Stimulated activated naive CD8-positive, alpha-beta T cell treated with anti-CD3 and anti-CD28 coated beads, Interleukin-15, Interleukin-2, amounts not matched to agents 100 ng/mL and 50 ng/mL, for 24 hours (primary cell): ENCODE measurements at regions not wholly inside any gene's neighbourhood (a gene's known extent, or its start where the extent isn't known, plus 50 kb on each side); places are given as distances from the start of the nearest gene placed in this dataset.

Source experiments
- H3K27ac Mint-ChIP-seq: one replicate; pipeline ENCODE4 v1.8.0; 2021; ENCODE audit warnings: mild to moderate bottlenecking, mixed read lengths
- H3K27me3 Mint-ChIP-seq: one replicate; pipeline ENCODE4 v1.8.0; 2021; ENCODE audit warnings: mixed read lengths
- H3K36me3 Mint-ChIP-seq: one replicate; pipeline ENCODE4 v1.8.0; 2021; ENCODE audit warnings: low read depth, mixed read lengths
- H3K4me1 Mint-ChIP-seq: one replicate; pipeline ENCODE4 v1.8.0; 2021; ENCODE audit warnings: low read depth, mixed read lengths
- H3K4me3 Mint-ChIP-seq: one replicate; pipeline ENCODE4 v1.8.0; 2021; ENCODE audit warnings: mild to moderate bottlenecking, mixed read lengths
- H3K9me3 Mint-ChIP-seq: one replicate; pipeline ENCODE4 v1.8.0; 2021; ENCODE audit warnings: mixed read lengths

GRCh38 chr6:3996349-3996748 is 82.6 kb downstream of the FAM217A start:
- Mint-ChIP-seq H3K27ac (no peak overlapping the region), H3K4me1 (no peaks in the 10 kb centered on the region), H3K4me3 (no peak overlapping the region), H3K36me3 (no peaks in the 10 kb centered on the region), H3K27me3 (no peaks in the 10 kb centered on the region), H3K9me3 (no peaks in the 10 kb centered on the region)

GRCh38 chr6:3997177-3997770 is 81.7 kb downstream of the FAM217A start:
- Mint-ChIP-seq H3K9me3 (no peaks in the 10 kb centered on the region), H3K27ac (no peak overlapping the region)

GRCh38 chr6:3999800-4000661 is 78.9 kb downstream of the FAM217A start:
- Mint-ChIP-seq H3K27ac (no peak overlapping the region), H3K27me3 (no peaks in the 10 kb centered on the region), H3K4me1 (peaks cover 9% of the 10 kb centered on the region), H3K36me3 (no peaks in the 10 kb centered on the region), H3K9me3 (no peaks in the 10 kb centered on the region), H3K4me3 (no peak overlapping the region)

More at GRCh38 chr6:3997177-3997770, 81.7 kb downstream of the FAM217A start:
- Mint-ChIP-seq H3K36me3 (no peaks in the 10 kb centered on the region), H3K27me3 (no peaks in the 10 kb centered on the region), H3K4me3 (no peak overlapping the region), H3K4me1 (peaks cover 4% of the 10 kb centered on the region)

GRCh38 chr6:4004249-4004648 is 74.7 kb downstream of the FAM217A start:
- Mint-ChIP-seq H3K27me3 (no peaks in the 10 kb centered on the region), H3K36me3 (no peaks in the 10 kb centered on the region), H3K9me3 (no peaks in the 10 kb centered on the region), H3K4me1 (peaks cover 21% of the 10 kb centered on the region), H3K4me3 (no peak overlapping the region), H3K27ac (no peak overlapping the region)

- H3K9me3 Mint-ChIP-seq = no peaks in the 10 kb centered on the region
- peaks cover 11% of the 10 kb centered on the region for H3K36me3 Mint-ChIP-seq
- H3K4me1 Mint-ChIP-seq = peaks cover 55% of the 10 kb centered on the region
- no peak overlapping the region for H3K4me3 Mint-ChIP-seq
- no peak overlapping the region for H3K27ac Mint-ChIP-seq
- H3K27me3 Mint-ChIP-seq = no peaks in the 10 kb centered on the region
Measured at GRCh38 chr6:4008324-4009047, 70.5 kb downstream of the FAM217A start.

GRCh38 chr6:4009486-4009885 is 69.5 kb downstream of the FAM217A start:
- H3K27ac Mint-ChIP-seq = no peak overlapping the region
- peaks cover 56% of the 10 kb centered on the region for H3K4me1 Mint-ChIP-seq
- H3K9me3 Mint-ChIP-seq = no peaks in the 10 kb centered on the region
- H3K4me3 Mint-ChIP-seq = no peak overlapping the region
- no peaks in the 10 kb centered on the region for H3K27me3 Mint-ChIP-seq
- H3K36me3 Mint-ChIP-seq = peaks cover 12% of the 10 kb centered on the region

GRCh38 chr6:4010048-4010447 is 68.9 kb downstream of the FAM217A start:
- no peak overlapping the region for H3K27ac Mint-ChIP-seq
- no peak overlapping the region for H3K4me3 Mint-ChIP-seq
- H3K36me3 Mint-ChIP-seq = peaks cover 15% of the 10 kb centered on the region
- peaks cover 59% of the 10 kb centered on the region for H3K4me1 Mint-ChIP-seq
- H3K9me3 Mint-ChIP-seq = no peaks in the 10 kb centered on the region
- no peaks in the 10 kb centered on the region for H3K27me3 Mint-ChIP-seq

GRCh38 chr6:4010689-4011090 is 68.2 kb downstream of the FAM217A start:
- peaks cover 15% of the 10 kb centered on the region for H3K36me3 Mint-ChIP-seq
- H3K4me3 Mint-ChIP-seq = peak overlapping the region; percentile 68
- H3K9me3 Mint-ChIP-seq = no peaks in the 10 kb centered on the region
- no peaks in the 10 kb centered on the region for H3K27me3 Mint-ChIP-seq
- peak overlapping the region; percentile 87 for H3K27ac Mint-ChIP-seq
- peaks cover 61% of the 10 kb centered on the region for H3K4me1 Mint-ChIP-seq

GRCh38 chr6:4012826-4013225 is 66.1 kb downstream of the FAM217A start:
- peaks cover 15% of the 10 kb centered on the region for H3K36me3 Mint-ChIP-seq
- H3K9me3 Mint-ChIP-seq = no peaks in the 10 kb centered on the region
- H3K27me3 Mint-ChIP-seq = no peaks in the 10 kb centered on the region
- no peak overlapping the region for H3K27ac Mint-ChIP-seq
- peaks cover 73% of the 10 kb centered on the region for H3K4me1 Mint-ChIP-seq
- H3K4me3 Mint-ChIP-seq = no peak overlapping the region

- Mint-ChIP-seq H3K27me3 (no peaks in the 10 kb centered on the region), H3K27ac (peak overlapping the region; percentile 92), H3K9me3 (no peaks in the 10 kb centered on the region), H3K4me3 (peak overlapping the region; percentile 95), H3K36me3 (peaks cover 21% of the 10 kb centered on the region), H3K4me1 (peaks cover 74% of the 10 kb centered on the region)
Measured at GRCh38 chr6:4017058-4017739, 61.7 kb downstream of the FAM217A start.

- Mint-ChIP-seq H3K27ac (peak overlapping the region; percentile 92), H3K27me3 (no peaks in the 10 kb centered on the region), H3K36me3 (peaks cover 23% of the 10 kb centered on the region), H3K9me3 (no peaks in the 10 kb centered on the region), H3K4me3 (peak overlapping the region; percentile 95), H3K4me1 (peaks cover 74% of the 10 kb centered on the region)
Measured at GRCh38 chr6:4017834-4018170, 61.1 kb downstream of the FAM217A start.

GRCh38 chr6:4018171-4018923 is 60.6 kb downstream of the FAM217A start:
- peak overlapping the region; percentile 95 for H3K4me3 Mint-ChIP-seq
- peaks cover 74% of the 10 kb centered on the region for H3K4me1 Mint-ChIP-seq

More at GRCh38 chr6:4018171-4018923, 60.6 kb downstream of the FAM217A start:
- Mint-ChIP-seq H3K36me3 (peaks cover 23% of the 10 kb centered on the region), H3K9me3 (no peaks in the 10 kb centered on the region), H3K27me3 (no peaks in the 10 kb centered on the region), H3K27ac (peak overlapping the region; percentile 92)
